ENCODE measurements at regions not wholly inside any gene's neighbourhood (a gene's known extent, or its start where the extent isn't known, plus 50 kb on each side); places are given as distances from the start of the nearest gene placed in this dataset.
"Not testable (repeated sequence)": the region's sequence is repeated elsewhere in the genome, so short reads cannot be mapped to it uniquely, and the experiment has no call there.

DNA sequence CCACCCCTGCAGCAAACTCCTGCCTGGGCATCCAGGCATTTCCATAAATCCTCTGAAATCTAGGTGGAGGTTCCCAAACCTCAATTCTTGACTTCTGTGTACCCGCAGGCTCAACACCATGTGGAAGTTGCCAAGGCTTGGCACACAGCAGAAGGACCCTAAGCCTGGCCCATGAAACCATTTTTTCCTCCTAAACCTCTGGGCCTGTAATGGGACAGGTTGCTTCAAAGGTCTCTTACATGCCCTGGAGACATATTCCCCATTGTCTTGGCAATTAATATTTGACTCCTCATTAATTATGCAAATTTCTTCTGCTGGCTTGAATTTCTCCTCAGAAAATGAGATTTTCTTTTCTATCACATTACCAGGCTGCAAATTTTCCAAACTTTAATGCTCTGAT is 339.5 kb upstream of the SORCS1 start:
- not testable (repeated sequence) for DNase-seq (ENCODE audit: low spot score)

DNA sequence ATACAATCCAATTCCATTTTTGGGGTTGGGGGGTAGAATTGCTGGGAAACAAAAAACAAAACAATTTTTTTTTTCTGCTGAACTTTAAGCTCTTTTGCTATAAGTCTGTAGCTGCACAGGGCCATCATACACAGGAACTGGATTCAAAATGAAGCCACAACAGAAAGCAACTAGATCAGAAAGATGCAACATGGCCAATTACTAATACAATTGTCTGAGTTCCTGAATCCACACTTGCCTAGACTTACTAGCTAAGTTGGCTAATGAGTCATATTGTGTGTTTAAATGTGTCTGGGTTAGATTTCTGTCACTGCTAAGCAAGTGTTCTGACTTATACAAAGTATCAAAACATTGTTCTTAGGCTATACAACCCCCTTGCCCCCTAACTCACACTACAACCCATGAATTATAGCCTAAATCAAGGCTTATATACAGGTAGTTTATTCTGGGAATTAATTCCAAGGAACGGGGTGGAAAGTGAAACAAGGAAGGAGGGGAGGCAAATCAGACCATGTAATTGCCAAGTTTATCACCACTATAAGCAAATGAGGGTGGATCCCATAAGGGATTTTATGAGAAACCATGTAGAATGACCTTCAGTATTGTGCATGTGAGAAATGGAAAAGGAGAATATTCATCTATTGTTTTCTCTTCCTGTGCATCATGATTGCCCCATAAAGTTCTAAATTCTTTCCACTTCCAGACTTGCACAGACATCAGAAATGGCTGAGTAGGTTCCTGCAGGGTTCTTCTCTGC is 337.9 kb upstream of the SORCS1 start:
- no peak for DNase-seq (ENCODE audit: low spot score)

DNA sequence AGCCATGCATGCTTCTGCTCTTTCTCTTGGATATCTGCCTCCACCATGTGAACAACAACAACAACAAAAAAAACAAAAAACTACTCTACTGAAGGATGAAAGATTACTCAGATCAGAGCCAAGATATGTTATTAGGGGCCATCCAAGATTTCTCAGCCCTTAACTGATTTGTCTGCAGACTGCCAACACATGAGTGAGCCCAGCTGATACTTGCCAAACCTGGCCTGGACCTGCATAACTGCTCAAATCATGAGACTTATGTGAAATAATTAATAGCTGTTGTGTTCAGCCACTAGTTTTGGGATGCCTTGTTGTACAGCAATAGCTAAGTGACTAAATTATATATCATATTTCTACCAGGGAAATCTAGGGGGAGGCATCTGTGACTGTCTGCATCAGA is 334.5 kb upstream of the SORCS1 start:
- no peak for DNase-seq (ENCODE audit: low spot score)

DNA sequence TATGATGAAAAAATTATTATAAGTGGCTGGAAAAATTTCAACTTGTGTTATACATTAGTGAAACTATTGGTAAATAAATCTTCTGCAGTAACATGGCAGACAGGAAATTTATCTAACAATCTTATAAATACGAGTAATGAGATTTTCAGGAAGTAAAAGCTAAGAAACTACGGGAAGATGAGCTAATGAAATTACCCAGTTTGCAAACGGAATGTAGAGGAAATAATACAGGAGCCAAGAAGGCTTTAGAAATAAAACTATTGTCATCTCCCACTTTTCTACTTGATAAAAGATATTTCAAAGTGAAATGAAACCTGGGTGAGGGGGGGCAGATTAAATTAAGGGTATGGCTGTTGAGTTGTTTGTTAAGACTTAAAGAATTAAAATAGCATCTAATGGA is 332.5 kb upstream of the SORCS1 start:
- no peak for DNase-seq (ENCODE audit: low spot score)

DNA sequence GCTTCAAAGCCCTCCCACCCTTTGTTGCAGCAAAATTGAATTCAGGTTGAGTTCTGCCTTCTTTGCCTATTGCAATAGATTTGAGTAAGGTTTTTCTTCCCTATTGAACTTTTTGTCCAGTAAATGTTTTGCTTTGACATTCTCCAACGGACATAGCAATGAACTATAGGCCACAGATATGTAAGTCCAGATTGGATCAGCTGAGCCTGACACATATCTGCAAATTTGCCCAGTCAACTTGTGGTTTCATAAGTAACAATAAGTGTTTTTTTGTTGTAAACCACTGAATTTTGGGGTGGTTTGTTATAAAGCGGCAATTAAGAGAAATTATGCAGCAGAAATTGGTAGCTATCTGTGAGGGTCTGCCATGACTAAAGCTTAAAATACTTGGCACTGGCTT is 332.1 kb upstream of the SORCS1 start:
- DNase-seq (ENCODE audit: low spot score) = no peak

DNA sequence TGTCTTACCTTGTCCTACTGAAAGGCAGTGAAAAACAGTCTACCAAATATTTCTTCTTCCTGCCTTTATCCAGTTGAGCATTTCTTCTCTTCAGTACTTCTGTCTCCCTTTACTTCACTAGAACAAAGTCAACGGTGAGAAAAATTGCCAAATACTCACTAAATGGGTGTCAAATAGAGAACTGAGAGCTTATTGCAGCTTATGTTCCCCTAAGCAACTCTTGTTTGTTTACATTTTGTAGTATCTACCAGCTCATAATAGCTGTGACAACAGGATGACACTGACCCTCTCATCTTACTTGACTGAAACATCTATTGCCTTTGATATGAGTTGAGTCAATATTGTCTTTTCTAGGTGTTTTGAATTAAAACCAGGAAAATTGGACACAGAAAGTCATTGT is 327.9 kb upstream of the SORCS1 start:
- DNase-seq (ENCODE audit: low spot score) = no peak

DNA sequence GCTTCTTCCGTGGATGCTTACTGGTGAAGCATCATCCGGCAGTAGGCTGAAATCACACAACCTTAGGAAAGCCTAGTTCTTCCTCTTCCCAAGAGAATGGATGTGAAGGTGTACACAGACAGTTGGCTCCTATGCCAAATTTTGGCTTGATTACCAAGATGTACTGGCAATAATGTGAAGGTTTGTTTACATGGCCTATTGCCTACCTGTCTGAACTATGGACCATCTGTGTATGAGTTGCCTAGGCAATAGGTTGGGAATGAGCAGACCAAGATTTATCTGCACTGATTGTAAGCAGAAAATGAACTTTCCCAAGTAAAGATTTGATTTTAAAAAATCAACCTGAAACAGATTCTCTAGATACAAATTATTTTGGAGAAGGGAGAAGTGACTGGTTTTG is 325.9 kb upstream of the SORCS1 start:
- no peak for DNase-seq (ENCODE audit: low spot score)

DNA sequence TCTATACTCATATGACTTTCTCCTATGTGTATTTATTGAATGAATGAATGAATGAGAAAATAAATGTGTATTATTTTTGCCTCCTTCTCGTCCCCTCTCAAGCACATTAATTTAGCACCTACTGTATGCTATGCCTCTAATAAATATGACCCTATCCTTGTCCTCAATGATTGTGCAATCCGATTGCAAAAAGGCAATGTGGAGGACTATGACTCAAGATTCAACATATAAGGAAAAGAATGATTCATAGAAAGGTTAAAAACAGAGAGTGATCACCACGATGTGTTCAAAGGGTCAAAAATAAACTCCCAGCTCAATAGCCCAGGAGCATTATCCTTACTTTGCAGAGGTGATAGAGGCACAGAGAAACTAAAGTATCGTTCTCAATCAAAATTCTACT is 322.8 kb upstream of the SORCS1 start:
- DNase-seq (ENCODE audit: low spot score) = no peak

DNA sequence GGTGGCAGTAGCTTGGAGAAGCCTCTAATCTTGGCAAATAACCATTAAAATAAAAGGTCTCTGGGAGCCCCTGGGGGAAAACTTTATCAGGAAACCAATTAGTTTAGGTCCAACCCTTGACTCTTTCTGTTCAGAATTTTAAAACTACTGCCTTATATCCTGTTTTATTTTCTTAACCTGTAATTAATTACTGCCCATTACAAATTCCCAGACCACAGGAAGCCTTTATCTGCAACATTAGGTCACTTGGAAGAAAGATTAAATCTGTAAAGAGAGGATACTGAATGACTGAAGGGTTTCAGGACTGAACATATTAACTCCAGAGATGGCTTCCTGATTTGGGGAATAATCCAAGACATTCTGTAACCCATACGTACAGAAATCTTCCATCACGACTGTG is 320.5 kb upstream of the SORCS1 start:
- no peak for DNase-seq (ENCODE audit: low spot score)

DNA sequence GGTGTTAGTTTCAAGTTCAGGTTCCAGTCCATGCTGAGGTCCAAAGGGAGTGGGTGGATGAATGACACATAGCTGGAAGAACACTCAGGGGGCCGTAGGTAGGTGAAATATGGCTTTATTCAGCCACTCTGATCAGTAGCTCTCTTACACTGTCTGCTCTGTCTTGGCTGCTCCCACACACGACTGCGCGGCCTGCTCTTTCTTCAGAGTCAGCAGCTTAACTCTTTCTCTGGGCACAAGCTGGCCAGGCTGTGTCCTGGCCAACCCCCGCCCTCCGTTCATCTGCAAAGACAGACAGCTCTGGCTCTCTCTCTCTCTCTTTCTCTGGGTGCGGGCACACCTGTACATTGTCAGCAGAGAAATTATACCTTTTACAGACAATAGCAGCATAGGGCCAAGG is 317.4 kb upstream of the SORCS1 start:
- DNase-seq (ENCODE audit: low spot score) = no peak

DNA sequence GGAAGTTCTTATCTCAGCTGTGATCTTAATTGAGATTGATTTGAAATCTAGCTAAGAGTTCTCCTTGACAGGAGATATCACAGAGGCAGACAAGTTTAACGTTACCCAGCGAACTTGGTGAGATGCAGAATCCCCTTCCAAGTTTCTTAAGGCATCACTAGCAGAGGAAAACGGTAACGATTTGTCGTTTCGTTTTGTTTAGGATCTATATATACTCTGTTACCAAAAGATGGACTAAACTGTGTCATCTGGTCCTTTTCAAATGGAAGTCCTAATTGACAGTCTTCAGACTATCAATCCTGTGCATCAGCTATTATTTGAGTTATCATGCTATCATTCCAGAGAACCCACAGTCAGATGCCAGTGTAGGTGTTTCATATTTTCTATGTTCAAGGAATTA is 316.7 kb upstream of the SORCS1 start:
- no peak for DNase-seq (ENCODE audit: low spot score)

DNA sequence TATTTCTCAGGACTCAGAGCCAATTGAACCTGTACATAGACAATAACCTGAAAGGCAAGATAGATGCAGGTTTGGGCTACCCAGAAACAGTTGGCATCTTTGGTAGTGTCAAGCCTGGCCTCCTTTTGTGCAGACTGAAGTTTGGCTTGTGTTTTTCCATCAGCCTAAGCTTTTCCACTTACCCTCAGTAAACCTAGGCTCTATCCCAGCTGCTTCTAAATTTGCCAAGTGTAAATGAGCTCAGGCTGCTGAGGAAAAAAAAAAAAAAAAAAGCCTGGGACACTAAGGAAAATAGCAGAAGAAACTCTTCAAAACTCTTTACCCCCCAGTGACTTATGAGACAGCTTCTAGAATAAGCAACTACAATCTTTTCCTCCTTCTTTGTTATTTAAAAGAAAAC is 316.3 kb upstream of the SORCS1 start:
- DNase-seq (ENCODE audit: low spot score) = no peak

DNA sequence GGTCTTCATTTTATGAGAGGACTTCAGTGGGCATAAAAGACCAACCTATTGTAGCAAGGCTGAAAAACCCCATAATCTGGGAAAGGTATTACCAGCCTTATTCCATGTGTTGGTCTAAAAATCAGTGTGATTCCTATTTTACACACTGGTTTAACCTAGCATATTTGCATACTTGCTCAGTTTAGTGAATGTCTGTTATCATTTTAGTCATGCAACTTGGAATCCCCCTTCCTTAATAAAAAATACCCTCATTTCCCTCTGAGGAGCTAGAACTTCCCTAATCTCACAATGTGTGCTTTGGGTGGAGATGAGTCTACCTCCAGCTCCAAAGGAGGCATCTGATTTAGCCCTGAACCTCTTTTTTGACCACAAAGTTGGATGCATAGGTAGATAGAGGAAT is 312.8 kb upstream of the SORCS1 start:
- no peak for DNase-seq (ENCODE audit: low spot score)

DNA sequence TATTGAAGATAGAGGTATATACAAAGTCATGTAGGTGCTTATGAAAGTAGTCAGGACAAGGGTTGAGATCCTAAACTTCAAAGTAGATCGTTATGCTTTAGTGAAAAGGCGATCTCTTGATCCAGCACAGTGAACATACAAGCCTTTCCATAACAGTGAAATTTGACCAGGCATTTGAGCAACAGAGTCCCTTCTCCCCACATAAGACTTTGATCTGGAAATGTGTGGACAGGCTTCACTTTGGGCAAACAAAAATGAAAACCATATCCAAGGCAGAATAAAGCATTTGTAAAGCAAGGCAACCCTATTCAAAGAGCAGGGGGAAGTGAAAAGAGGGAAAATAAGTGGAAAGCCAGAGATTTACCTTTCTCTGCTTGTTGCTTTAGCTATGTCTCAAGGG is 311.9 kb upstream of the SORCS1 start:
- DNase-seq (ENCODE audit: low spot score) = no peak

DNA sequence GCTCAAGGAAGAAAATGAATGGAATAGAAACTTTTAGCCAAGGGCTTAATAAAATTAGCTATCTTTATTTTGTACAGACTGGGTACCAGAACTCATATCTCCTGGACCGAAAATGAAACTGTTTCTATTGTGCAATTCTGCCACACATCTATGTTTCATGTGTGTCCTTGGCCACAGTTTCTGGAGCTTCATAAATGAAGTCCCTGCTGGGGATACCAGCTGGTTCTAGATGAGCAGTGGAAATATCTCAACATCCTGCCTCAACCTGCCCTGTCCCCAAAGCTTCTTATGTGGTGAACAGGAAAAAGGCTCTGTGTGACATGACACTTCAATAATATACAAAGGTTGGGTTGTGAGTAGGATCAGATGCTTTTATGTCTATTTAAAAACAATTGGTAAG is 310.1 kb upstream of the SORCS1 start:
- DNase-seq (ENCODE audit: low spot score) = no peak

DNA sequence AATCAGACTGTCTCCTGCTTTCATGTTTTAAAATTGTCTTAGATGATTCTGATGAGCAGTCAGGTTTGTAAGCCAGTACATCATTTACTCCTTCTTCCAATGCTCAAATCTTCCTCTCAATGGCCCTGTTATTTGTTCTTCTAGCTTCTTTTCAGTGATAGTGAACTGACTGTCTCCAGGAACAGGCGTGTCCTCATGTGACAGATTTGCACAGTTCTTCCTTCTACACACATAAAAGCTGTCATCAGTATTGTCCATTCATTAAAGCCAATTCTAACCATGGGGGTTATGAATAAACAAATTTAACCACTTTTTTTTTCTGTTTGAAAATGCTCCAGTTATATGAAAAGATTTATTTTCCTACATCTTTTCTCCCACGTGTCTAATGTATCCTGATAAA is 308.7 kb upstream of the SORCS1 start:
- DNase-seq (ENCODE audit: low spot score) = no peak

DNA sequence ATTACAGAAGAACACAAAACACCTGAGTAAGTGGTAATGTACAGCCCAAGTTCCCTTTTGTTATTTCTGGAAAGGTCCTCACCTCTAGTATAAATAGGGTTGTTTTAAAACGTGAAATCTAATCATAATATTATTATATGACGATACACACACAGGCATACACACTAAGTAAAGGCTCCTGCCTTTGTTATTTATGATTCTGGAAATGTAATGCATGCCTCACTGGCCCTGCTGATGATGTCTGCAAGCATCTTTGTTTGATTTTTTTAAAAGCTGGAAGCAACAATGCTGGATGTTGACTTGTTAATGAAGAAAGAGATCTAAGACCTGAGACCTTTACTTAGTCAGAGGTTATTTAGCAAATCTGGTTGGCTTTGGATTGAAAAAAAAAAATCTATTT is 307.4 kb upstream of the SORCS1 start:
- no peak for DNase-seq (ENCODE audit: low spot score)

DNA sequence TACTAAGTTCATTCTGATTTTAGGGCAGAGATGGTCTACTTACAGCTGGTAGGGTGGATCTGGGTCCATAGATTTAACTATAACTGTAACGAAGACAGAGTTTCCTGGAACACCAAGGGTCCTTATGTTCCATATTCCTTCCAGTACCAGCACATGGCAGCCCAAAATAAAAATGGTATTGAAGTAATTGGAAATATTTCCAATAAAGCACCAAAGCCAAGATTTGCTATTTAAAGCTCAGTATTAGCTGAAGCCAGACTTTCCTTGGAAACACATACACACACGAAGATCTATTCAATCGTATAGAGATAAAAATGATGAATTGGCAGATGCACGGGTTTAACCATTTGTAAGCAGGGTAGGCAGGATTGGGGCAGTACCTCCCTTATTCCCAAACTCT is 289.1 kb upstream of the SORCS1 start:
- DNase-seq (ENCODE audit: low spot score) = no peak

DNA sequence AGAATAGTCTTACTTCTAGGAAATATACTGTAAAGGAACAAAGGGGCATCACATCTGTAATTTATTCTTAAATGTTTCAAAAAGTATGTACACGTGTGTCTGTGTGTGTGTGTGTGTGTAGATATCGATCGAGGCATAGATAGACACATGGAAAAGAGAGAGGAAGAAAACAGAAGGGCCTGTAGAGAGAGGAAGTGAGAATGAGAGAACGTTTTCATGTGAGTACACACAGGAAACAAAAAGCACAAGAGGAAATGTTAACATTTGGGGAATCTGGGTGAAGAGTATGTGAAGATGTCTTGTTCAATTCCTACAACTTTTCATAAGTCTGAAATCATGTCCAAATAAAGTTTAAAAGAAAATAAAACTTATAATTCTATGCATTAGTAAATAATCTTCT is 286.5 kb upstream of the SORCS1 start:
- DNase-seq (ENCODE audit: low spot score) = no peak

DNA sequence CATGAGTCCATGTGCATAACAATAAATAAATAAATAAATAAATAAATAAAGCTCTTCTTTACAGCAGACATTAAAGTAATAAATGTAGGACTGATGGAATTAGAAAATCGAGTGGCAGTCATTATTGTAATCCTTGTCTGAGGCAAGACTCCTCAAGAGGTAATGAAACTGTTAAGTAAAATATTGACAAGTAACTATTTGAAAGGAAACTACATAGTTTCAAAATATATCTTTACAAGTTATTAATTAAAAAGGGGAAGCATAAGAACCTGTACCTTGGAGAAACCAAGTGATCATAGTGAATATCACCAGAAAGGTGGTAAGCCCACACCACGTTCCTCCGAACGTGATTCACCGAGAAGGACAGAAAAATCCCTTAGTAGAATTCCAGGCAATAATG is 285.6 kb upstream of the SORCS1 start:
- no peak for DNase-seq (ENCODE audit: low spot score)

DNA sequence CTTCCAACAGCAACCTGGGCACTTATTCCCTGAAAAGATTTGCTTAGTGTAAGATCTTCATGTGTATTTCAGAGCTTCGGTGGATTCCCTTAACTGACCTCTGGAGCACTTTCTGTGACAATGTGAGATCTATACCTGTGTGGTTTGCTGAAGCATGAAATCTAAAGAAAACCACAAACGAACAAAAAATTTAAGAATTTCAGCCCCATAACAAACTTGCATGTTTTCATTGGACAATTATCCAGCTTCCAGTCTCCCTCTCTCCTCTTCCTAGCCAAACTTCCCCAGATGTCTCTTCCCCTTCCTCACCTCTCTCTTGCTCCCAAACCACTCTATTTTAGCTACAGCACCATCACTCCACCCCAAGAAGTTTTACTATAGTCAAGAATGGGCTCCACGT is 279.9 kb upstream of the SORCS1 start:
- no peak for DNase-seq (ENCODE audit: low spot score)

DNA sequence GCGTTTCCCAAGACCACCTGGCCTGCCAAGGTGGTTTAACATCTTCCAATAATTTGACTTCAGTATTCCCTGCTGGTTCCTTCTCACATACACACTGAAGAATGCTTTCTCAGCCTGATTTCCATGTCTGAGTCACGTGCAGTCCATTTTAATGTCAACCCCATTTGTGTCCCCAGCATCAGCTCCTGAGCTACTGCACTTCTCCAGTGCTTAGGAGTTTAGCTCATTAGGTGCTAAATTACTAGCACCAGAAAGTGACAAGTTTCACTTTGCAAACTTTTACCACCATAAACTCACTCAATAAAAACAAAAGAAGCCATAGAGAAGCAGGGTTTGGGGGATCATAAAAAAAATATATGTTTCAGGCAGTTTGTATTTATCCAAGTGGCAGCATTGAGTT is 279.3 kb upstream of the SORCS1 start:
- DNase-seq (ENCODE audit: low spot score) = no peak

DNA sequence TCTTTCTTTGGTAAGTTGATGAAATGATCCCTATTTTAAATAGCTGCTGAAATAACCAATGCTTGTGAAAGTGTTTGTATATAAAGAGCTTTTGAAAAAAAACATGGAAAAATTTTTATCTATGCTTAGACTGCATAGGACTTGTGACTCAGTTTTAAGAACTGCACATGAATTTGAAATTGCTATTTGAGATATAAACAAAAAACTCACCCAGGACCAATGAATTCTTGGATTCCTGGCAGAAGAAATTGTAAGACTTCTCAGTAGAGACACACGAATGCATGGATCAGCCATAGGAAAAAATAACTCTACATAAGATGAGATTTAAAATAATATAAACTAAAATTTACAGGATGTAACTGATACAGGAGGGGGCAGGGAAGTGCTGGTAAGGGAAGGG is 278.8 kb upstream of the SORCS1 start:
- no peak for DNase-seq (ENCODE audit: low spot score)

DNA sequence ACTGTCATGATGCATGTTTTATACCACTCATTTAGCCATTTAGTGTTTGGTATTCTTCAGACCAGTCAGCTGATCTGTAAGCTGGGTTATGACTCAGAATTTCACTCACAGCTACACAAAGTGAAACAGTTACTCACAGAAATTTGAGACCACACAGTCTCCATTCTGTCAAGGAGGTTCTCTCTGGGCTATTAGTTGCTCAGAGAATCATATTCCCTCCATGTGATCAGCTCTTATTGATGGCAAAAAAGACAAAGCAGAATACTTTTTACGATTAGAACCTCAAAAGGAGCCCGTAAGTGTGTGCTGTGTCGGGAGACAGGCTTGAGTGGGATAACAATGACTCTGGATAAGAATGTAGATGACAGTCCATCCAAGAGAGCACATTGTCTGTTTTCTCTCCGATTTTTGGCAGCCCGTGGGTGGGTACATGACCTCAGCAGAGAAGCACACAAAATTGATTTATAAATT is 277.6 kb upstream of the SORCS1 start:
- DNase-seq (ENCODE audit: low spot score) = no peak

DNA sequence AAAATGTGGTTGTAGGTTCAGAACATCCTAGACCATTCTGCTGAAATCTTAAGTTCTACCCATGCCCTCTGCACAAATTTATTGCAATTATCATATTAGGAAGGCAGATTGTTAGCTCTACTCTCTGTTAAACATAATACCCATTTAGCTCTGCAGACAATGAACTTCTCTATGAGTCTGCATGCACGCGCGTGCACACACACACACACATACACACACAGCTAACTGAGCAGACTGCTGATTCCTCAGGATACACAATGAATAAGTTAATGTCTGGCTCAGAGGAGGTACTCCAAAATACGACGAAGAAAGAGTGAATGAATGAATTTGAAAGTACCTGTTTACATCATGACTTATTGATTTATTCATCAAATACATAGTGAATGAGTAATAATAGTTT is 276.2 kb upstream of the SORCS1 start:
- DNase-seq (ENCODE audit: low spot score) = no peak

All from hematopoietic multipotent progenitor cell treated with erythropoietin and hydrocortisone succinate and interleukin-3 and kit ligand, for 15 days (in vitro differentiated cells).